GM12892 (cell line): ENCODE measurements at regions not wholly inside any gene's neighbourhood (a gene's known extent, or its start where the extent isn't known, plus 50 kb on each side); places are given as distances from the start of the nearest gene placed in this dataset.

ENCODE experiments used
- POLR2A ChIP-seq: IDR thresholded peaks from 2 replicates; pipeline ENCODE4 v1.6.1; 2011; ENCODE audit warnings: low read depth, low read length, control low read depth
- POLR2AphosphoS5 ChIP-seq: IDR thresholded peaks from 2 replicates; pipeline ENCODE4 v1.6.1; 2011; ENCODE audit warnings: low read depth, low read length, control low read depth
- TAF1 ChIP-seq: IDR thresholded peaks from 2 replicates; pipeline ENCODE4 v1.6.1; 2011; ENCODE audit warnings: low read depth, mild to moderate bottlenecking, control low read depth, low read length, borderline replicate concordance

DNA sequence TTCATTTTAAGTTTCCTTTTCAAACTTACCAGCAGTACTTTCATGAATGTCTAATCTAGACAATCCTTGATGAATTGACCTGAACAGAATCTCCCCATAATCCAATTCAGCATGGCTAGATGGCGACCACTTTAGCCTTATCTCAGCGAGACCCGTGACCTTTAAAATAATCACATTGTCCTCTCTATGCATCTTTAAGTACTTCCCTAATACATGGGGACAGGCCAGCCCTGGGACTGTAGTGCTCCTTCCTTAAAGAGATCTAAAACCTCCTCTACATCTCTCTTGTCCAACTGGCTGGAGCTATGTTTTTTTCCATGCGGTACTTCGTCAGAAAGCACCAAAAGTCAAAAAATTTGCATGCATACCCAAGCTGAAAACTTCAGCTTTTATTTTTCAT, 746.0 kb downstream of the VRK1 start:
- TF ChIP-seq TAF1: no peak
- no peak for TF ChIP-seq POLR2A
- no peak for TF ChIP-seq POLR2AphosphoS5
